ENCODE measurements at regions not wholly inside any gene's neighbourhood (a gene's known extent, or its start where the extent isn't known, plus 50 kb on each side); places are given as distances from the start of the nearest gene placed in this dataset.

DNA sequence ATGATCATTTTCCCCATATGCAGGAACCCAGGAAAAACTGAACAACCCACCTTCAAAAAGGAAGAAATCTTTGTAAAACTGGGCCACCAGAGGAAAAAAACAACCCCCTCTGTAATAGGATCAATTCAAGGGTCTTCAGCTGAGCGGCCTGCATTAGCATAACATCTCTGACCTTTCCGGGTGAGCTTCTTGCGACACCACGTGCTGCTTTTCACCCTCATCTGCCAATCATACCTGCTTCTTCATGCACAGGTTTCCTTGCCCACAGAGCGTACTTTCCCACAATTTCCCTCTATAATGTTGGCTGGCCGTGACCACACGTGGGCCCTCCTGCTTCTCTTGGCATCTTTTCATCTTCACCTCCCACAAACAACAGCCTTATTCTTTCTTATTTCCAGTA lies 284.3 kb upstream of the NEBL start:
- H3K9ac ChIP-seq (ENCODE audit: insufficient read depth, low read length) = no peak overlapping the region
- no peak overlapping the region for H3K4me3 ChIP-seq (replicated peaks in 1 of 4; ENCODE audit: control extremely low read depth in 1 of 4, insufficient read depth in 1 of 4, low read depth in 3 of 4, low read length in 4 of 4)
- H3K4me2 ChIP-seq (ENCODE audit: extremely low read depth, insufficient read depth, low read length) = no peak overlapping the region
- no peaks in the 10 kb centered on the region for H3K27me3 ChIP-seq (ENCODE audit: control insufficient read depth, insufficient read depth, low read length)
- H3K79me2 ChIP-seq (ENCODE audit: control insufficient read depth, insufficient read depth, low read length) = no peaks in the 10 kb centered on the region
- H2AFZ ChIP-seq (ENCODE audit: low read length) = no peak overlapping the region
- DNase-seq (ENCODE audit: low read depth in 2 of 2) = no peak
- H3K9me3 ChIP-seq (ENCODE audit: control insufficient read depth, insufficient read depth, low read depth, low read length) = no peaks in the 10 kb centered on the region
- H3K4me1 ChIP-seq (ENCODE audit: control insufficient read depth, extremely low read depth, insufficient read depth, low read length) = no peaks in the 10 kb centered on the region
- no peaks in the 10 kb centered on the region for H4K20me1 ChIP-seq (ENCODE audit: control insufficient read depth, extremely low read depth, insufficient read depth, low read length)
- no peak for TF ChIP-seq EZH2 (IDR thresholded peaks at IDR 0.05; ENCODE audit: low read length, missing control alignments)
- TF ChIP-seq, protein P1, sequence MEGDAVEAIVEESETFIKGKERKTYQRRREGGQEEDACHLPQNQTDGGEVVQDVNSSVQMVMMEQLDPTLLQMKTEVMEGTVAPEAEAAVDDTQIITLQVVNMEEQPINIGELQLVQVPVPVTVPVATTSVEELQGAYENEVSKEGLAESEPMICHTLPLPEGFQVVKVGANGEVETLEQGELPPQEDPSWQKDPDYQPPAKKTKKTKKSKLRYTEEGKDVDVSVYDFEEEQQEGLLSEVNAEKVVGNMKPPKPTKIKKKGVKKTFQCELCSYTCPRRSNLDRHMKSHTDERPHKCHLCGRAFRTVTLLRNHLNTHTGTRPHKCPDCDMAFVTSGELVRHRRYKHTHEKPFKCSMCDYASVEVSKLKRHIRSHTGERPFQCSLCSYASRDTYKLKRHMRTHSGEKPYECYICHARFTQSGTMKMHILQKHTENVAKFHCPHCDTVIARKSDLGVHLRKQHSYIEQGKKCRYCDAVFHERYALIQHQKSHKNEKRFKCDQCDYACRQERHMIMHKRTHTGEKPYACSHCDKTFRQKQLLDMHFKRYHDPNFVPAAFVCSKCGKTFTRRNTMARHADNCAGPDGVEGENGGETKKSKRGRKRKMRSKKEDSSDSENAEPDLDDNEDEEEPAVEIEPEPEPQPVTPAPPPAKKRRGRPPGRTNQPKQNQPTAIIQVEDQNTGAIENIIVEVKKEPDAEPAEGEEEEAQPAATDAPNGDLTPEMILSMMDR (conservative IDR thresholded peaks at IDR 0.05 in 1 of 2, IDR thresholded peaks at IDR 0.05 in 1 of 2; ENCODE audit: low read depth in 1 of 2, low read length in 2 of 2) = no peak
- H3K27ac ChIP-seq (ENCODE audit: insufficient read depth, low read length) = no peak overlapping the region
- H3K36me3 ChIP-seq (ENCODE audit: control insufficient read depth, insufficient read depth, low read length) = no peaks in the 10 kb centered on the region

DNA sequence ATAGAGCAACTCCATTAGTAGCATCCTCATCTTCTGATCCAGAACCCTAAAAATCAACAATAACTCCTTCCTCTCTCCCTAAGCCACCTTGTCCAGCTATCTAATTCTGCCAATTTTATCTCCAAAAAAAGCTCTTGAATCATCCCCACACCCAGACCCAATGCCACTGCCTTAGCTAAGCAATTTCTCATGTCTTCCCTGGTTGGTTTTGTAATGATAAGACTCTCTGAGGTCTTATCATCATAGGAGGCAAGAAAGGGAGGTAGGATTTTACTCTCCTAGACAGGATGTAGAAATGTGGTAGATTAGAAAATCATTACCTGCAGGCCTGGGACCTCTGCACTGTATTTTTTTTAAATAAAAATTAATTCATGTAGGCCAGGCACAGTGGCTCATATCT lies 283.5 kb upstream of the NEBL start:
- TF ChIP-seq, protein P1 (conservative IDR thresholded peaks at IDR 0.05 in 1 of 2, IDR thresholded peaks at IDR 0.05 in 1 of 2; ENCODE audit: low read depth in 1 of 2, low read length in 2 of 2) = no peak
- TF ChIP-seq EZH2 (IDR thresholded peaks at IDR 0.05; ENCODE audit: low read length, missing control alignments) = no peak
- Histone ChIP-seq H3K27ac (ENCODE audit: insufficient read depth, low read length) (no peak overlapping the region), H3K4me2 (ENCODE audit: extremely low read depth, insufficient read depth, low read length) (no peak overlapping the region)

DNA sequence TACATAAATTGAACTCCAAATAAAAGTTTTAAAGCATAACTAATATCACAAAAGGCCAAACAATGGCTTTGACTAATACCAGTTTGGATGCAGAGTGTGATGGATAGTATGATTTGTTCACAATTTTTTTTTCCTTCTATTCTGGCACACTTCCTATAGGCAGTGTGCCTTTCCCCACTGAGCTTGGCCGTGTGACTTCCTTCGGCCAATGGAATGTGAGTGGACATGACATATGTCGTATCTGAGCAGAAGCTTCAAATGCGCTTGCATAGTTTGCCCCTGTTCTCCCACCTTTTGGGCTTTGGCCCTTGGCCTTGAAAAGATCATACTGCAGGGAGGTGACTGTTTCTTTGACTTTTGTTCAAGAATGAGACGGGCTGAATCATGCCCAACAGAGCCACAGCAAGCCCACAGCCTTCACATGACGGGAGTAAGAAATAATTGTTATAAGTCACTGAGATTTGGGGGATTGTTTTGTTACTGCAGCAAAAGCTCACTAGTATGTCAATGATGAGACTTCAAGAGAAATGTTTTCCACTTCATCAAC lies 279.9 kb upstream of the NEBL start:
- H3K4me2 ChIP-seq (ENCODE audit: extremely low read depth, insufficient read depth, low read length) = no peak overlapping the region
- peaks cover 12% of the 10 kb centered on the region for H3K27me3 ChIP-seq (ENCODE audit: control insufficient read depth, insufficient read depth, low read length)
- H3K4me3 ChIP-seq (replicated peaks in 1 of 4; ENCODE audit: control extremely low read depth in 1 of 4, insufficient read depth in 1 of 4, low read depth in 3 of 4, low read length in 4 of 4) = no peak overlapping the region
- H3K9ac ChIP-seq (ENCODE audit: insufficient read depth, low read length) = no peak overlapping the region
- no peaks in the 10 kb centered on the region for H3K9me3 ChIP-seq (ENCODE audit: control insufficient read depth, insufficient read depth, low read depth, low read length)
- H3K79me2 ChIP-seq (ENCODE audit: control insufficient read depth, insufficient read depth, low read length) = no peaks in the 10 kb centered on the region
- no peaks in the 10 kb centered on the region for H3K36me3 ChIP-seq (ENCODE audit: control insufficient read depth, insufficient read depth, low read length)
- no peak for DNase-seq (ENCODE audit: low read depth in 2 of 2)
- H3K4me1 ChIP-seq (ENCODE audit: control insufficient read depth, extremely low read depth, insufficient read depth, low read length) = no peaks in the 10 kb centered on the region
- TF ChIP-seq EZH2 (IDR thresholded peaks at IDR 0.05; ENCODE audit: low read length, missing control alignments) = no peak
- TF ChIP-seq, protein P1 (conservative IDR thresholded peaks at IDR 0.05 in 1 of 2, IDR thresholded peaks at IDR 0.05 in 1 of 2; ENCODE audit: low read depth in 1 of 2, low read length in 2 of 2) = no peak
- H3K27ac ChIP-seq (ENCODE audit: insufficient read depth, low read length) = no peak overlapping the region
- no peak overlapping the region for H2AFZ ChIP-seq (ENCODE audit: low read length)
- H4K20me1 ChIP-seq (ENCODE audit: control insufficient read depth, extremely low read depth, insufficient read depth, low read length) = no peaks in the 10 kb centered on the region

More for the DNA sequence above, 283.5 kb upstream of the NEBL start:
- Histone ChIP-seq H3K36me3 (ENCODE audit: control insufficient read depth, insufficient read depth, low read length) (no peaks in the 10 kb centered on the region), H4K20me1 (ENCODE audit: control insufficient read depth, extremely low read depth, insufficient read depth, low read length) (no peaks in the 10 kb centered on the region), H3K79me2 (ENCODE audit: control insufficient read depth, insufficient read depth, low read length) (no peaks in the 10 kb centered on the region), H3K9ac (ENCODE audit: insufficient read depth, low read length) (no peak overlapping the region), H3K4me3 (replicated peaks in 1 of 4; ENCODE audit: control extremely low read depth in 1 of 4, insufficient read depth in 1 of 4, low read depth in 3 of 4, low read length in 4 of 4) (no peak overlapping the region), H3K27me3 (ENCODE audit: control insufficient read depth, insufficient read depth, low read length) (no peaks in the 10 kb centered on the region), H3K4me1 (ENCODE audit: control insufficient read depth, extremely low read depth, insufficient read depth, low read length) (no peaks in the 10 kb centered on the region), H2AFZ (ENCODE audit: low read length) (no peak overlapping the region), H3K9me3 (ENCODE audit: control insufficient read depth, insufficient read depth, low read depth, low read length) (no peaks in the 10 kb centered on the region)
- DNase-seq (ENCODE audit: low read depth in 2 of 2) = no peak
